ENCODE measurements at regions not wholly inside any gene's neighbourhood (a gene's known extent, or its start where the extent isn't known, plus 50 kb on each side); places are given as distances from the start of the nearest gene placed in this dataset.

GRCh38 chr4:134650461-134650860 is 448.9 kb upstream of the PABPC4L start:
- TF ChIP-seq CTCF (conservative IDR thresholded peaks at IDR 0.05; ENCODE audit: low read depth, low read length) (0 out of 2 replicates have a peak, but pooled peaks have one; percentile 19), EZH2phosphoT487 (IDR thresholded peaks at IDR 0.05; ENCODE audit: borderline replicate concordance, low read length) (no peak)

Measured in PC-3 (cell line).